HCEC 1CT (cell line): ENCODE measurements at regions not wholly inside any gene's neighbourhood (a gene's known extent, or its start where the extent isn't known, plus 50 kb on each side); places are given as distances from the start of the nearest gene placed in this dataset.

Source experiments
- DNase-seq: peaks from one replicate; pipeline ENCODE4 v3.0.0-alpha.2; 2017

- DNase-seq: no peak
Observed at GRCh38 chr12:118611295-118611694, 234.9 kb downstream of the SUDS3 start.

- no peak for DNase-seq
Observed at GRCh38 chr12:118611770-118612169, 235.4 kb downstream of the SUDS3 start.

- DNase-seq: no peak
Observed at GRCh38 chr12:118617611-118618450, 241.5 kb downstream of the SUDS3 start.

- DNase-seq: no peak
Observed at GRCh38 chr12:118618695-118619094, 242.3 kb downstream of the SUDS3 start.

GRCh38 chr12:118625050-118625675, 248.8 kb downstream of the SUDS3 start:
- DNase-seq: no peak

- no peak for DNase-seq
Observed at GRCh38 chr12:118633071-118633470, 256.7 kb downstream of the SUDS3 start.

- DNase-seq: no peak
Observed at GRCh38 chr12:118635276-118635675, 258.9 kb downstream of the SUDS3 start.

- DNase-seq: no peak
Observed at GRCh38 chr12:118637767-118638370, 261.5 kb downstream of the SUDS3 start.

- DNase-seq: no peak
Observed at GRCh38 chr12:118641249-118641648, 264.9 kb downstream of the SUDS3 start.

GRCh38 chr12:118645219-118645618, 268.9 kb downstream of the SUDS3 start:
- DNase-seq: no peak

- DNase-seq: no peak
Observed at GRCh38 chr12:118649765-118650585, 273.6 kb downstream of the SUDS3 start.

- DNase-seq: no peak
Observed at GRCh38 chr12:118650586-118650960, 274.2 kb downstream of the SUDS3 start.

- DNase-seq: no peak
Observed at GRCh38 chr12:118651487-118651886, 275.1 kb downstream of the SUDS3 start.

GRCh38 chr12:118655588-118655987, 279.2 kb downstream of the SUDS3 start:
- DNase-seq: no peak

GRCh38 chr12:118680356-118680963, 300.9 kb upstream of the SRRM4 start:
- DNase-seq: no peak

GRCh38 chr12:118682656-118683055, 298.7 kb upstream of the SRRM4 start:
- DNase-seq: no peak

GRCh38 chr12:118685983-118686607, 295.2 kb upstream of the SRRM4 start:
- DNase-seq: no peak

- DNase-seq: no peak
Observed at GRCh38 chr12:118689793-118690192, 291.5 kb upstream of the SRRM4 start.

- no peak for DNase-seq
Observed at GRCh38 chr12:118690506-118690905, 290.8 kb upstream of the SRRM4 start.

GRCh38 chr12:118694128-118694775, 287.1 kb upstream of the SRRM4 start:
- no peak for DNase-seq

- DNase-seq: no peak
Observed at GRCh38 chr12:118704527-118705241, 276.7 kb upstream of the SRRM4 start.
